ENCODE measurements at regions not wholly inside any gene's neighbourhood (a gene's known extent, or its start where the extent isn't known, plus 50 kb on each side); places are given as distances from the start of the nearest gene placed in this dataset.

- no peak for TF ChIP-seq EZH2phosphoT487 (IDR thresholded peaks at IDR 0.05; ENCODE audit: borderline replicate concordance, low read length)
- no peak for TF ChIP-seq CTCF (conservative IDR thresholded peaks at IDR 0.05; ENCODE audit: low read depth, low read length)
- no peak for TF ChIP-seq EZH2 (IDR thresholded peaks at IDR 0.05; ENCODE audit: low read length, unreplicated experiment)
- no peaks in the 10 kb centered on the region for H3K27me3 ChIP-seq (ENCODE audit: low read length)
- no peaks in the 10 kb centered on the region for H4K20me1 ChIP-seq (ENCODE audit: low read length)
- no TSS peak for BruUV-seq (replicated peaks)
- no peak overlapping the region for H3K4me3 ChIP-seq (ENCODE audit: low read length)
- H3F3A ChIP-seq (ENCODE audit: low read length, unreplicated experiment), result peaks cover 6% of the 10 kb centered on the region
- intact Hi-C loops (cut with micrococcal nuclease), result loop anchor here (10.0 kb wide), 2 partner anchors 71 to 171 kb away; no protein-coding TSS in a partner anchor
- H3K4me2 ChIP-seq (ENCODE audit: low read length), result no peak overlapping the region
- ChIA-PET CTCF (no interaction called here), POLR2A (ENCODE audit: unreplicated experiment) (no interaction called here)
- H3K27ac ChIP-seq (ENCODE audit: low read length), result no peak overlapping the region
- ATAC-seq, result no peak
- no peaks in the 10 kb centered on the region for H3K79me2 ChIP-seq (ENCODE audit: low read length)
- H3K9me2 ChIP-seq (replicated peaks; ENCODE audit: low read length), result no peaks in the 10 kb centered on the region
- no peak for DNase-seq
- H2AFZ ChIP-seq (ENCODE audit: low read length), result no peak overlapping the region
- no peaks in the 10 kb centered on the region for H3K9me3 ChIP-seq (ENCODE audit: low read length)
- H3K36me3 ChIP-seq (ENCODE audit: low read depth, low read length), result no peaks in the 10 kb centered on the region
- no peak overlapping the region for H3K9ac ChIP-seq (ENCODE audit: low read length)
- H3K4me1 ChIP-seq (ENCODE audit: insufficient read depth, low read length), result peaks cover 11% of the 10 kb centered on the region
These were observed 68.8 kb upstream of the SIAH1 start for GRCh38 chr16:48454051-48454450.

DNA sequence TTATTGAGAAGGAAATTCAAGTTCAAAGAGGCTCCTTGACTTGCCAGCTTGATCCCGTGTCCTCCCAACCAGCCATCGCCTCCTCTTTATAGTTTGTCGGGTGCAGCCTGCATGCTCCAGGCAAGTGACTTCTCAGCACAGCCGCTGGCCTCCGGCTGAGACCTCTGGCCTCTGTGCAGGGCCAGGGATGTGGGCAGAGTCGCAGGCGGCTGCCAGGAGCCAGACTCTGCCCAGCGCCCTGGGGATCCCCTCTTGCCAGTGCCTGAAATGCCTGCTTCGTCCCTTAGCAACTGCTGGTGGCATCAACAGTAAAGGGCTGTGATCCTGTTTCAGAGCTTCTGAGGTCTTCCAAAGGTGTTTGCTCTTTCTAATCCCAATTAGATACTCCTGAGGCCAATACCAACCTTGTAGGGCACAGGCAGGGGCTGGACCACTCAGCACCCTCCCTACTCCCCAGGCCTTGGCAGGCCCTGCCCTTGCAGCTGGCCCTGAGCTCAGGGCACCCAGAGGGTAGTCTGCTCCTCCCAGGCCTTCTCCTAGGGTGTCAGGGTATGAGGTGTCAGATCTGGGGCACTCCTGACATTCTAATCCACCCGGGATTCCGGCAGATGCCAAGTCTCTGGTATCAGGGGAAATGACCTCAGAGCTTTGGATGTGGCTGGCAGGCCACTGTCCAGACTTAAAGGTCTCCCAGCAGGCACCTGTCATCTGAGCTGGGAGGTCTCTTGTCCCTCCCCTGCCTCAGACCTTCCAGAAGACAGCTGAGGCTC is 68.0 kb upstream of the SIAH1 start:
- H3K79me2 ChIP-seq (ENCODE audit: low read length), result no peaks in the 10 kb centered on the region
- no peak overlapping the region for H2AFZ ChIP-seq (ENCODE audit: low read length)
- no peaks in the 10 kb centered on the region for H3K27me3 ChIP-seq (ENCODE audit: low read length)
- no peak overlapping the region for H3K4me3 ChIP-seq (ENCODE audit: low read length)
- intact Hi-C loops (cut with micrococcal nuclease), result loop anchor here (10.0 kb wide), 2 partner anchors 72 to 172 kb away; no protein-coding TSS in a partner anchor
- ATAC-seq (no peak), DNase-seq (no peak)
- no peak for TF ChIP-seq EZH2phosphoT487 (IDR thresholded peaks at IDR 0.05; ENCODE audit: borderline replicate concordance, low read length)
- TF ChIP-seq EZH2 (IDR thresholded peaks at IDR 0.05; ENCODE audit: low read length, unreplicated experiment), result no peak
- TF ChIP-seq CTCF (conservative IDR thresholded peaks at IDR 0.05; ENCODE audit: low read depth, low read length), result no peak
- ChIA-PET CTCF (no interaction called here), POLR2A (ENCODE audit: unreplicated experiment) (no interaction called here)
- no peaks in the 10 kb centered on the region for H3F3A ChIP-seq (ENCODE audit: low read length, unreplicated experiment)
- no peaks in the 10 kb centered on the region for H4K20me1 ChIP-seq (ENCODE audit: low read length)
- no peaks in the 10 kb centered on the region for H3K36me3 ChIP-seq (ENCODE audit: low read depth, low read length)
- H3K4me1 ChIP-seq (ENCODE audit: insufficient read depth, low read length), result peaks cover 6% of the 10 kb centered on the region
- no peak overlapping the region for H3K4me2 ChIP-seq (ENCODE audit: low read length)
- no peak overlapping the region for H3K9ac ChIP-seq (ENCODE audit: low read length)
- no peaks in the 10 kb centered on the region for H3K9me2 ChIP-seq (replicated peaks; ENCODE audit: low read length)
- no TSS peak for BruUV-seq (replicated peaks)
- no peak overlapping the region for H3K27ac ChIP-seq (ENCODE audit: low read length)
- no peaks in the 10 kb centered on the region for H3K9me3 ChIP-seq (ENCODE audit: low read length)

DNA sequence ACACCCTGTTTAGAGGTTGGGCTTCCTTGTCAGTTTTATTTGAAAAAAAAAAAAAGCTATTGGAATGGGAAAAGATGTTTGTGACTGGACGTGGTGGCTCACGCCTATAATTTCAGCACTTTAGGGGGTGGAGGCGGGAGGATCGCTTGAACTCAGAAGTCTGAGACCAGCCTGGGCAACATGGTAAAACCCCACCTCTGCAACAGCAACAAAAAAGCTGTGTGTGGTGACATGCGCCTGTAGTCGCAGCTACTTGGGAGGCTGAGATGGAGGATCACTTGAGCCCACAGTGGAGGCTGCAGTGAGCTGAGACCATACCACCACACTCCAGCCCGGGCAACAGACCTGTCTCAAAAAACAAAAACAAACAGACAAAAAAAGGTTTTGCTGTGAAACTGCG is 66.1 kb upstream of the SIAH1 start:
- no peak for ATAC-seq
- CTCF ChIA-PET, result no interaction called here
- H3K4me2 ChIP-seq (ENCODE audit: low read length), result no peak overlapping the region

More for the DNA sequence above, 66.1 kb upstream of the SIAH1 start:
- H3K79me2 ChIP-seq (ENCODE audit: low read length), result no peaks in the 10 kb centered on the region
- no peak for DNase-seq
- intact Hi-C loops (cut with micrococcal nuclease), result loop anchor here (10.0 kb wide), 2 partner anchors 73 to 173 kb away; no protein-coding TSS in a partner anchor
- H4K20me1 ChIP-seq (ENCODE audit: low read length), result no peaks in the 10 kb centered on the region
- BruUV-seq (replicated peaks), result no TSS peak
- H3K9me2 ChIP-seq (replicated peaks; ENCODE audit: low read length), result no peaks in the 10 kb centered on the region
- H3K9ac ChIP-seq (ENCODE audit: low read length), result no peak overlapping the region
- POLR2A ChIA-PET (ENCODE audit: unreplicated experiment), result no interaction called here
- H3K9me3 ChIP-seq (ENCODE audit: low read length), result no peaks in the 10 kb centered on the region
- H3K4me1 ChIP-seq (ENCODE audit: insufficient read depth, low read length), result no peaks in the 10 kb centered on the region
- H3K36me3 ChIP-seq (ENCODE audit: low read depth, low read length), result no peaks in the 10 kb centered on the region
- no peaks in the 10 kb centered on the region for H3F3A ChIP-seq (ENCODE audit: low read length, unreplicated experiment)
- H3K4me3 ChIP-seq (ENCODE audit: low read length), result no peak overlapping the region
- no peak overlapping the region for H2AFZ ChIP-seq (ENCODE audit: low read length)
- H3K27ac ChIP-seq (ENCODE audit: low read length), result no peak overlapping the region
- no peak for TF ChIP-seq CTCF (conservative IDR thresholded peaks at IDR 0.05; ENCODE audit: low read depth, low read length)
- TF ChIP-seq EZH2phosphoT487 (IDR thresholded peaks at IDR 0.05; ENCODE audit: borderline replicate concordance, low read length), result no peak
- TF ChIP-seq EZH2 (IDR thresholded peaks at IDR 0.05; ENCODE audit: low read length, unreplicated experiment), result no peak
- H3K27me3 ChIP-seq (ENCODE audit: low read length), result no peaks in the 10 kb centered on the region

Data from PC-3 (cell line).